ENCODE measurements at regions not wholly inside any gene's neighbourhood (a gene's known extent, or its start where the extent isn't known, plus 50 kb on each side); places are given as distances from the start of the nearest gene placed in this dataset.

- no peaks in the 10 kb centered on the region for H3K36me3 ChIP-seq (ENCODE audit: control insufficient read depth in 1 of 2, insufficient read depth in 2 of 2, low read length in 2 of 2)
- DNase-seq (ENCODE audit: low read depth, low spot score) (no peak), ATAC-seq (no peak)
- H3K4me2 ChIP-seq (ENCODE audit: low read length) = no peak overlapping the region
- H2AFZ ChIP-seq (ENCODE audit: low read depth, low read length, poor library complexity, severe bottlenecking) = no peak overlapping the region
- H3K9ac ChIP-seq (ENCODE audit: low read length) = no peak overlapping the region
- H3K27ac ChIP-seq (ENCODE audit: low read depth, low read length) = no peak overlapping the region
- H4K20me1 ChIP-seq (ENCODE audit: insufficient read depth) = no peaks in the 10 kb centered on the region
- no peaks in the 10 kb centered on the region for H3K9me3 ChIP-seq (ENCODE audit: control insufficient read depth in 1 of 2, insufficient read depth in 1 of 2, low read depth in 1 of 2, low read length in 2 of 2)
- ChIA-PET POLR2A (no interaction called here), RAD21 (ENCODE audit: low non-redundant PET in 1 of 2, low total read pairs in 2 of 2, uncharacterized antibody in 2 of 2, unreplicated experiment in 2 of 2) (no interaction called here), CTCF (no interaction called here)
- no peaks in the 10 kb centered on the region for H3K4me1 ChIP-seq (ENCODE audit: control insufficient read depth in 1 of 2, insufficient read depth in 2 of 2, low read length in 2 of 2)
- no peaks in the 10 kb centered on the region for H3K79me2 ChIP-seq (ENCODE audit: insufficient read depth, low read length)
- H3K4me3 ChIP-seq (replicated peaks in 1 of 2; ENCODE audit: low read depth in 1 of 2, low read length in 2 of 2) = no peak overlapping the region
- intact Hi-C loops (cut with micrococcal nuclease) = no loop called here
- no peaks in the 10 kb centered on the region for H3K9me2 ChIP-seq (ENCODE audit: insufficient read depth)
- no peaks in the 10 kb centered on the region for H3K27me3 ChIP-seq (ENCODE audit: insufficient read depth, low read length)
- TF ChIP-seq ELF1 (IDR thresholded peaks at IDR 0.05; ENCODE audit: borderline replicate concordance, low read depth) (no peak), REST (IDR thresholded peaks at IDR 0.05; ENCODE audit: low read depth) (no peak), EGR1 (IDR thresholded peaks at IDR 0.05; ENCODE audit: low read depth) (no peak), MAX (IDR thresholded peaks at IDR 0.05) (no peak), CEBPB (IDR thresholded peaks at IDR 0.05; ENCODE audit: low read depth) (no peak), SRF (IDR thresholded peaks at IDR 0.05; ENCODE audit: low read depth) (no peak), CBX3 (IDR thresholded peaks at IDR 0.05; ENCODE audit: low read depth) (no peak), SP1 (IDR thresholded peaks at IDR 0.05; ENCODE audit: low read depth) (no peak), EZH2 (IDR thresholded peaks at IDR 0.05) (no peak), TCF7L2 (IDR thresholded peaks at IDR 0.05; ENCODE audit: borderline replicate concordance, extremely low read depth, insufficient read depth, insufficient read length) (no peak), POLR2A (IDR thresholded peaks at IDR 0.05; ENCODE audit: borderline replicate concordance, extremely low read depth, insufficient read depth, insufficient read length) (no peak)
- BruUV-seq (replicated peaks) = no TSS peak
Observed at GRCh38 chr4:55012363-55013230, 112.8 kb downstream of the KDR start.
